ENCODE measurements at regions not wholly inside any gene's neighbourhood (a gene's known extent, or its start where the extent isn't known, plus 50 kb on each side); places are given as distances from the start of the nearest gene placed in this dataset.

DNA sequence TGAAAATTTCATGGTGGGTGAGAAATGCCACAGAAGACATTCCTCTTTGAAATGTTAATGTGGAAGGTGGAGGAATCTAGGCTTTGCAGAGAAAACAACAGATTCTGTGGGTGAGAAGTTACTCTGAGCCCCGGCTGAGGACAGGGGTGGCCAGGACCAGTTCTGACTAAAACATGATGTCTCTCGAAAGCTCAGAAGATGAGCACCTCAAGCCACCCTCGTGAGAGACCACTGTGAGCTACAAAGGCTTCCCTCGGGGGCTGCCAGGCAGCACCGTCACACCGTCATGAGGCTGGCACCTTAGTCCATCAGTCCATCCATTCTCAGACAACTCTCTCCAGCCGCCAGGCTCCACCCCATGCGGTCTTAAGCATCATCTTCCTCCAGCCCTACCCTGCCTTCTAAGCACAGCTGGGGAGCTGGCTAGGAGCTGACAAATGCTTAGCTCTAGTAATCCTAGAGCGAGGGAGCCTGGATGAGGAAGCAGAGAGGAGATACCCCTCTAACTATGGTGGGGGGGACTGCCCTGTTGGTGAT, 360.5 kb downstream of the SHANK2 start:
- no peak for TF ChIP-seq NFIC (IDR thresholded peaks at IDR 0.05)
- TF ChIP-seq, protein P1, sequence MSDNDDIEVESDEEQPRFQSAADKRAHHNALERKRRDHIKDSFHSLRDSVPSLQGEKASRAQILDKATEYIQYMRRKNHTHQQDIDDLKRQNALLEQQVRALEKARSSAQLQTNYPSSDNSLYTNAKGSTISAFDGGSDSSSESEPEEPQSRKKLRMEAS (IDR thresholded peaks at IDR 0.05): no peak
- no peak for TF ChIP-seq YY1 (IDR thresholded peaks at IDR 0.05; ENCODE audit: low read depth)
- TF ChIP-seq FOXM1 (IDR thresholded peaks at IDR 0.05; ENCODE audit: borderline replicate concordance, low read depth): no peak
- TF ChIP-seq, protein P2, sequence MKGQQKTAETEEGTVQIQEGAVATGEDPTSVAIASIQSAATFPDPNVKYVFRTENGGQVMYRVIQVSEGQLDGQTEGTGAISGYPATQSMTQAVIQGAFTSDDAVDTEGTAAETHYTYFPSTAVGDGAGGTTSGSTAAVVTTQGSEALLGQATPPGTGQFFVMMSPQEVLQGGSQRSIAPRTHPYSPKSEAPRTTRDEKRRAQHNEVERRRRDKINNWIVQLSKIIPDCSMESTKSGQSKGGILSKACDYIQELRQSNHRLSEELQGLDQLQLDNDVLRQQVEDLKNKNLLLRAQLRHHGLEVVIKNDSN (IDR thresholded peaks at IDR 0.05): no peak
- no peak for TF ChIP-seq EGR1 (IDR thresholded peaks at IDR 0.05)
- no peak for TF ChIP-seq ZBTB7A (IDR thresholded peaks at IDR 0.05; ENCODE audit: low read depth)
- TF ChIP-seq TEAD4 (IDR thresholded peaks at IDR 0.05): no peak
- no peak for TF ChIP-seq TCF12 (IDR thresholded peaks at IDR 0.05; ENCODE audit: low read depth)
- no peak for TF ChIP-seq TAF1 (IDR thresholded peaks at IDR 0.05; ENCODE audit: low read depth)
- TF ChIP-seq CREB1 (IDR thresholded peaks at IDR 0.05; ENCODE audit: low read depth): no peak

DNA sequence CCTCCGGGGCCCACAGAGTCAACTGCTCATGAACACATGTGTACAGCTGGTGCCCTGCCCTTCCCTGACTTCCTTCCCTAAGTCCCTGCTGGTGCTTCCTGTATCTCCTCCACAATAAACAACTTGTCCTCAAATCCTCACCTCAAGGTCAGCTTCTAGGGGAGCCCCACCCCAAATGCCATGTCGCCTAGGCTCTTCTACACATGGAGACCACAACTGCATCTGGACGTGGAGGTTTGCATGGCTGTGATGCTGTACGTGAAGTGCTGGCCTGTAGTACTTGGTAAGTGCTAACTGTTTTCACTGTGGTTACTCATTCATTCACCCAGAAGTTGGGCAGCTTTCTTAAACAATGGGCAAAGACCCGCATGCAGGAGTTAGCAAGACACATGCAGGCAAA, 359.5 kb downstream of the SHANK2 start:
- TF ChIP-seq EGR1 (IDR thresholded peaks at IDR 0.05): no peak
- no peak for TF ChIP-seq TEAD4 (IDR thresholded peaks at IDR 0.05)

DNA sequence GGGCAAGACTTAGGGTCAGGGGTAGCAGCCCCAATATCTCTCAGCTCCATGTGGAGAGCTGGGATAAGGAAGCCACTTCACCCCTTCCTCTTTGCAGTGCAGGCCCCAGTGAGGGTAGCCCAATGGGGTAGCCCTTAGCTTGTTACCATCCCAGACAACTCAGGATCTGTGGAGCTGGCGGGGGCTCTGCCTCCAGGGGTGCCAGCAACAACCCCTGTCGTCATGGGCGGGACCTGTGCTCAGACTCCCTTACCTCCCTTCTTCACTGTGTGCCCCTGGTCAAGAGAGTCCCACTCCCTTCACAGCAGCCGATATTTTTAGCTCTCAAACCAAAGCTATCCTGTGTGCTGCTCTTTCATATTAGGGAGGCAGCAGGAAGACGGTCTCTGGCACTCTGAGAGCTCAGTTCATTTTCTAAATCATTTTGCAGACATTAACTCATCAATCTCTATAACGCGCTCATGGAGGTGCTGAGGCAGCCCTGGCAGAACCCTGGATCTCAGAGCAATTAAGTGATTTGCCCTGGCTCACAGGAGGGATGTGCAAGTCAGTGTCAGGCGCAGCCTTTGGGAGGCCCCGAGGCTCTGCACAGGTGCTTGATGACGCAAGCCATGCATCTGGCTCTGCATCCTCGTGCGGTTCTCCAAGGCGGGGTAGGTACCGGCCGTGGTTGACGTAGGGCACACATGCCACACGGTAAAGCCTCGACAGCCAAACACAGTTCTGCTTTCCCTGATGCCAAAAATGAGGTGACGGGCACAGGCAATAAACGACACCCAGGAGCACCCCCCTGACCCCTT, 357.6 kb downstream of the SHANK2 start:
- TF ChIP-seq YY1 (IDR thresholded peaks at IDR 0.05; ENCODE audit: low read depth) (no peak), ZBTB7A (IDR thresholded peaks at IDR 0.05; ENCODE audit: low read depth) (no peak), TAF1 (IDR thresholded peaks at IDR 0.05; ENCODE audit: low read depth) (no peak), CREB1 (IDR thresholded peaks at IDR 0.05; ENCODE audit: low read depth) (no peak), EGR1 (IDR thresholded peaks at IDR 0.05) (no peak), TEAD4 (IDR thresholded peaks at IDR 0.05) (no peak), CEBPB (IDR thresholded peaks at IDR 0.05) (no peak), EP300 (IDR thresholded peaks at IDR 0.05; ENCODE audit: borderline replicate concordance) (no peak), TCF12 (IDR thresholded peaks at IDR 0.05; ENCODE audit: low read depth) (no peak), RAD21 (IDR thresholded peaks at IDR 0.05; ENCODE audit: low read depth) (no peak)
- TF ChIP-seq, protein P3, sequence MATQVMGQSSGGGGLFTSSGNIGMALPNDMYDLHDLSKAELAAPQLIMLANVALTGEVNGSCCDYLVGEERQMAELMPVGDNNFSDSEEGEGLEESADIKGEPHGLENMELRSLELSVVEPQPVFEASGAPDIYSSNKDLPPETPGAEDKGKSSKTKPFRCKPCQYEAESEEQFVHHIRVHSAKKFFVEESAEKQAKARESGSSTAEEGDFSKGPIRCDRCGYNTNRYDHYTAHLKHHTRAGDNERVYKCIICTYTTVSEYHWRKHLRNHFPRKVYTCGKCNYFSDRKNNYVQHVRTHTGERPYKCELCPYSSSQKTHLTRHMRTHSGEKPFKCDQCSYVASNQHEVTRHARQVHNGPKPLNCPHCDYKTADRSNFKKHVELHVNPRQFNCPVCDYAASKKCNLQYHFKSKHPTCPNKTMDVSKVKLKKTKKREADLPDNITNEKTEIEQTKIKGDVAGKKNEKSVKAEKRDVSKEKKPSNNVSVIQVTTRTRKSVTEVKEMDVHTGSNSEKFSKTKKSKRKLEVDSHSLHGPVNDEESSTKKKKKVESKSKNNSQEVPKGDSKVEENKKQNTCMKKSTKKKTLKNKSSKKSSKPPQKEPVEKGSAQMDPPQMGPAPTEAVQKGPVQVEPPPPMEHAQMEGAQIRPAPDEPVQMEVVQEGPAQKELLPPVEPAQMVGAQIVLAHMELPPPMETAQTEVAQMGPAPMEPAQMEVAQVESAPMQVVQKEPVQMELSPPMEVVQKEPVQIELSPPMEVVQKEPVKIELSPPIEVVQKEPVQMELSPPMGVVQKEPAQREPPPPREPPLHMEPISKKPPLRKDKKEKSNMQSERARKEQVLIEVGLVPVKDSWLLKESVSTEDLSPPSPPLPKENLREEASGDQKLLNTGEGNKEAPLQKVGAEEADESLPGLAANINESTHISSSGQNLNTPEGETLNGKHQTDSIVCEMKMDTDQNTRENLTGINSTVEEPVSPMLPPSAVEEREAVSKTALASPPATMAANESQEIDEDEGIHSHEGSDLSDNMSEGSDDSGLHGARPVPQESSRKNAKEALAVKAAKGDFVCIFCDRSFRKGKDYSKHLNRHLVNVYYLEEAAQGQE (IDR thresholded peaks at IDR 0.05; ENCODE audit: low read depth): no peak
- TF ChIP-seq, protein P2 (IDR thresholded peaks at IDR 0.05): no peak
- TF ChIP-seq, protein P1 (IDR thresholded peaks at IDR 0.05): no peak

DNA sequence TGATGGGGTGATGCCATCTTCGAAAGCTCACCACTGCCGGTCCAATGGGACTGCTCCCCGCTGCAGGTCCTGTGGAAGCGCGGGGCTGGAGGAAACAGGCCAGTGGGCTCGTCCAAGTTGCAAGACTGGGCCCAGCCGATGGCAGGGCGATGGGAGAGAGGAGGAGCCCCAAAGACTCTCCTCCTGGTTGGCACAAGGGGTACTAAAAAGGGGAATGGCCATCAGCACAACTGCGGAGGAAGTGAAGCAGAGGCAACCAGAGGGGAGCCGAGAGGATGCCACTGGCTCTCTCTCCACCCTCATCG, 357.1 kb downstream of the SHANK2 start:
- TF ChIP-seq CREB1 (IDR thresholded peaks at IDR 0.05; ENCODE audit: low read depth) (no peak), CEBPB (IDR thresholded peaks at IDR 0.05) (no peak), EP300 (IDR thresholded peaks at IDR 0.05; ENCODE audit: borderline replicate concordance) (no peak), TEAD4 (IDR thresholded peaks at IDR 0.05) (no peak), FOXM1 (IDR thresholded peaks at IDR 0.05; ENCODE audit: borderline replicate concordance, low read depth) (no peak), TAF1 (IDR thresholded peaks at IDR 0.05; ENCODE audit: low read depth) (no peak), YY1 (IDR thresholded peaks at IDR 0.05; ENCODE audit: low read depth) (no peak), NFIC (IDR thresholded peaks at IDR 0.05) (no peak)
- TF ChIP-seq, protein P1 (IDR thresholded peaks at IDR 0.05): no peak
- TF ChIP-seq, protein P2 (IDR thresholded peaks at IDR 0.05): no peak
- TF ChIP-seq, protein P3 (IDR thresholded peaks at IDR 0.05; ENCODE audit: low read depth): no peak

DNA sequence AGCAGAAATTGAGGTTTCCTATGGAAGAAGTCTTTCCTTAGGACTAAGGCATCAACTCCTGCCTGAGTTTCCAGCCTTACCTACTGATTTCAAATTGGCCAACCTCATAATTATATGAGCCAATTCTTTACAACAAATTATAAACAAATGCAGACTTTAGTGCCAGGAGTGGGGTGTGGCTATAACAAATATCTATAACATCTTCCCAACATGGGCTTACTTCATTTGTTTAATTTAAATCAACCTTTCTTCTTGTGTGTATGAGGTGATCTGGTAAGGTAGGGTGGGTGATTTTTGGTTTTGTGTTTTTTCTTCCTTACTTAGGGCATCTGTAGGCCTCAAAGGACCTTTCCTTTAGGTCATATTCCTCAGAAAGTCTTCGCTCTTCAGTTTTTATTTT, 354.9 kb downstream of the SHANK2 start:
- TF ChIP-seq EP300 (IDR thresholded peaks at IDR 0.05; ENCODE audit: borderline replicate concordance): no peak
- TF ChIP-seq, protein P1 (IDR thresholded peaks at IDR 0.05): no peak
- TF ChIP-seq FOXM1 (IDR thresholded peaks at IDR 0.05; ENCODE audit: borderline replicate concordance, low read depth): no peak
